ENCODE measurements at regions not wholly inside any gene's neighbourhood (a gene's known extent, or its start where the extent isn't known, plus 50 kb on each side); places are given as distances from the start of the nearest gene placed in this dataset.
"Not testable (repeated sequence)": the region's sequence is repeated elsewhere in the genome, so short reads cannot be mapped to it uniquely, and the experiment has no call there.

DNA sequence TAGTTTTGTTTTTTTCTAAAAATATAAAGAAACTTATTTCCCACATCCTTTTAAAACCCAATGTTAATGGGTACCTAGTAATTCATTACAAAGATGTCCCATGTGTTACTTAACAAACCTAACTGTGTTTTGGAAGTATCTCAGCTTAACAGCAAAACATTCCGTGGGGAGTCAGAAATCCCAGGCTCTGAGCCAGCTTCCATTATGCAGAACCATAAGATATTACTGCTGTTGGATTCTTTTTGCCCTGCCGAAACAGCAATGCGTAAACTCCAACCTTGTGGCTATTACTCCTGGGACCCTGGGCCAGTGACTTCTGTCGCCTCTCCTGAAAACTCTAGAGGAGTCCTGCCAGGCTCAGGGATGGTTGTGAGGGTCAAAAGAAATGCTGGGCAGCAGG, 174.1 kb downstream of the UXS1 start:
- Mint-ChIP-seq H3K4me3 (no peak overlapping the region), H3K27me3 (no peaks in the 10 kb centered on the region), H3K9me3 (no peaks in the 10 kb centered on the region), H3K36me3 (ENCODE audit: low read depth) (no peaks in the 10 kb centered on the region), H3K4me1 (ENCODE audit: low read depth) (peaks cover 7% of the 10 kb centered on the region), H3K27ac (no peak overlapping the region)

DNA sequence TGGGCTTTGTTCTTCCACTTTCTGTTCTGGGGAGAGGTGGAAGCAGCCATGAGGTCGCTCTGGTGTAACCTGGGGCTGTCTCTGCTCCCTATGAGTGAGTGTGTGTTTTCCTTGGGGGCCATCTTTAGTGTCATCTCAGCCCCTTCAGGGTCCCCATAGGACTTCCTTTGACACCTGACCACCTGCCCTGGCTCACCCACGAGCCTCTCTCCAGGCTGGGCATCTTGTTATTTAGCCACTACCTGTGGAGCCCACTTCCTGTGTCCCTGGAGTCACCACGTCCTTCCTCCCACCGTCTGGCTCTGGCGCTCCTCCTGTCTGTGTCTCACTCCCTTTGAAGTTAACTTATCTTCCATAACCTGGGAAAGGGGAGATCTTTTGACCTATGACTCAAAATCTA, 176.0 kb downstream of the UXS1 start:
- Mint-ChIP-seq H3K4me1 (ENCODE audit: low read depth) (peaks cover 7% of the 10 kb centered on the region), H3K27me3 (no peaks in the 10 kb centered on the region), H3K4me3 (no peak overlapping the region), H3K36me3 (ENCODE audit: low read depth) (no peaks in the 10 kb centered on the region), H3K27ac (no peak overlapping the region), H3K9me3 (no peaks in the 10 kb centered on the region)

- Mint-ChIP-seq H3K27ac (no peak overlapping the region), H3K36me3 (ENCODE audit: low read depth) (no peaks in the 10 kb centered on the region), H3K9me3 (peaks cover 9% of the 10 kb centered on the region), H3K27me3 (no peaks in the 10 kb centered on the region), H3K4me3 (no peak overlapping the region), H3K4me1 (ENCODE audit: low read depth) (peaks cover 7% of the 10 kb centered on the region)
These were observed 181.3 kb downstream of the UXS1 start for GRCh38 chr2:106012591-106013347.

DNA sequence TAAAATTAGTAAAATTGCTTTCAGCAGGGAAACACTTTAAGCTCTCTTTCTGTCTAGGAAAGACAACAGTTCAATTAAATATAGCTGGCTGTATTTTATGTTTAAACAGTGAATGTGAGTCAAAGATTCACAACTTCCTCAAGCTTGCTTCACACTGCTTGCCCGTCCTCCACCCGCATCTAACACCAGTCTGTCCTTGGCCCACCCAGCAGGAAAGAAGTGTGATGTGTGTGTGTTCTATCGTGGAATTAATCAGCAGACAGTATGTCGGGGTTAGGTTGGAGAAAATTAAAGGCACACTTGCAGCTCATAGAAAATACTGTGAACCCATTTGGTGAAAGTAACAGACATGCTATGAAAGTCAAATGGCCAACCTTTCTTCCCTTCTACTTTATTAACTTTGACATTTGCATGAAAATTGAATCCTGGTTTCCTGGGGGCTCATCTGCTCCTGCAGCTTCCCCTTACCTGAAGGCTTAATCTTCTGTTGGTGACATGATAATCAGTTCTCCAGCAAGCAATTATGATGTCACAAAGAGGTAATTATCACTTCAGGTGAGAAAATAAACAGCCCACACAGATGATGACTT, 182.0 kb downstream of the UXS1 start:
- H3K4me3 Mint-ChIP-seq: no peak overlapping the region
- H3K36me3 Mint-ChIP-seq (ENCODE audit: low read depth): peaks cover under 1% of the 10 kb centered on the region
- H3K27me3 Mint-ChIP-seq: no peaks in the 10 kb centered on the region
- peaks cover 11% of the 10 kb centered on the region for H3K9me3 Mint-ChIP-seq
- H3K27ac Mint-ChIP-seq: no peak overlapping the region
- peaks cover 5% of the 10 kb centered on the region for H3K4me1 Mint-ChIP-seq (ENCODE audit: low read depth)

GRCh38 chr2:106011380-106011779, 182.7 kb downstream of the UXS1 start:
- H3K9me3 Mint-ChIP-seq: peaks cover 18% of the 10 kb centered on the region
- H3K4me3 Mint-ChIP-seq: no peak overlapping the region
- H3K36me3 Mint-ChIP-seq (ENCODE audit: low read depth): peaks cover 4% of the 10 kb centered on the region
- H3K27ac Mint-ChIP-seq: no peak overlapping the region
- no peaks in the 10 kb centered on the region for H3K27me3 Mint-ChIP-seq
- H3K4me1 Mint-ChIP-seq (ENCODE audit: low read depth): peaks cover 5% of the 10 kb centered on the region

DNA sequence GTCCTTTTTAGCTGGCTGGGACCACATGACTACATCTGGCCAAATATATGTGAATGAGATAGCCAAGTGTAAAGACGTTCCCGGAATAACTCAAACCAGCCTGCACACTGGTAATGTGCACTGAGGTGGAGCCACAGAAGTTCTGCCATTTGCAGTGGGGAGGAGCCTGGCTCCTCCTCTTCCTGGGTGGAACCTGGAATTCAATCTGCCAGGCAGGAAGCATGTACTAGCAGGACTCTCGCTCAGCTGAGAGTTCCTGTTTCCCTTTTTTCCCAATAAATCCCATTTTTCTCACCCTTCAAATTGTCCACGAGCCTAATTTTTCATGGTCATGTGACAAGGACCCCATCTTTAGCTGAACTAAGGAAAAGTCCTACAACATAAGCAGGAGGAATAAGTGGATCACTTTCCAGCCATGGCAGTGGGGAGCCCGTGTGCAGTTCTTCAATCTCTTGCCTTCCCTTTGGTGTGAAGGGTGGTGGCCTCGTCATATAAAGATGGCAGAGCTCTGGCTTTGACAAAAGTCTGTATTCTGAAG, 183.2 kb downstream of the UXS1 start:
- Mint-ChIP-seq H3K4me3 (no peak overlapping the region), H3K36me3 (ENCODE audit: low read depth) (peaks cover 7% of the 10 kb centered on the region), H3K4me1 (ENCODE audit: low read depth) (peaks cover 5% of the 10 kb centered on the region), H3K27ac (no peak overlapping the region), H3K9me3 (peaks cover 21% of the 10 kb centered on the region), H3K27me3 (no peaks in the 10 kb centered on the region)

GRCh38 chr2:106009096-106009495, 185.0 kb downstream of the UXS1 start:
- peaks cover 10% of the 10 kb centered on the region for H3K36me3 Mint-ChIP-seq (ENCODE audit: low read depth)
- H3K4me3 Mint-ChIP-seq: no peak overlapping the region
- H3K9me3 Mint-ChIP-seq: peaks cover 36% of the 10 kb centered on the region
- H3K27me3 Mint-ChIP-seq: no peaks in the 10 kb centered on the region
- H3K4me1 Mint-ChIP-seq (ENCODE audit: low read depth): peaks cover 5% of the 10 kb centered on the region
- no peak overlapping the region for H3K27ac Mint-ChIP-seq

GRCh38 chr2:106004851-106005250, 189.2 kb downstream of the UXS1 start:
- Mint-ChIP-seq H3K27ac (no peak overlapping the region), H3K4me1 (ENCODE audit: low read depth) (no peaks in the 10 kb centered on the region), H3K27me3 (no peaks in the 10 kb centered on the region), H3K4me3 (no peak overlapping the region), H3K36me3 (ENCODE audit: low read depth) (peaks cover 13% of the 10 kb centered on the region), H3K9me3 (peaks cover 46% of the 10 kb centered on the region)

DNA sequence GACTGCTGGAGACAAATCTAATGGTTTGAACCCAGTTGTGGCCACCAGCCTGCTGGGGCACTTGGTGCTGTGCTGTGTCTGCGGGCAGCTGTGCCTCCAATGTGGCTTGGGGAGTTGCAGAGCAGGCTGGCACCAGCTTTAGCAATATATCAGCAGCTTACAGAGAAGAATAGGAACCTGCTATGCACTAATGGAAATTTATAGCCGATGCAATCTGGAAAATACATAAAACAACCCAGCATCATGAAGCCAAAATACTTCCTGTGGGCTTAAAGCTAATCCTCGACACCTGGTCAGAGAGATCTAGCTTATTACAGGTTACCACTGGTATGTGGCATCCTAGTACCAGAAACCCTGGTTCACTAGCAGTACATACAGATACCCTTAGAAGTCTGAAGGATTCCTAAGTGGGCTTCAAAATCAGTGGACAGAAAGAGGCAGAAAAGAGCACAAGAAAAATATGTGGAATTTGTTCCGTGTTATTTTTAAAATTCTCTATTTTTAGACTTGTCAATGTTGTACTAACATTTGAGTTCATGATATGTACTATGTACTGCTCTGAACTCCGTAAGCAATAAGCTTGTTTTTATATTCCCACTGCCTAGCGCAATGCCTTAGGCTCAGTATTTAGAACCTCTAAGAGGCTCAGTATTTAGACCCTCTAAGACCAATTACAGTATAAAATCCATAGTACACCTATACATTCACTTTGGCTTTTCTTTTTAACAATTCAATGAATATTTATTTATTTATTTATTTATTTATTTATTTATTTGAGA, 194.7 kb downstream of the UXS1 start:
- Mint-ChIP-seq H3K36me3 (ENCODE audit: low read depth) (peaks cover 16% of the 10 kb centered on the region), H3K4me3 (no peak overlapping the region), H3K4me1 (ENCODE audit: low read depth) (no peaks in the 10 kb centered on the region), H3K27ac (no peak overlapping the region), H3K9me3 (peaks cover 33% of the 10 kb centered on the region), H3K27me3 (no peaks in the 10 kb centered on the region)

DNA sequence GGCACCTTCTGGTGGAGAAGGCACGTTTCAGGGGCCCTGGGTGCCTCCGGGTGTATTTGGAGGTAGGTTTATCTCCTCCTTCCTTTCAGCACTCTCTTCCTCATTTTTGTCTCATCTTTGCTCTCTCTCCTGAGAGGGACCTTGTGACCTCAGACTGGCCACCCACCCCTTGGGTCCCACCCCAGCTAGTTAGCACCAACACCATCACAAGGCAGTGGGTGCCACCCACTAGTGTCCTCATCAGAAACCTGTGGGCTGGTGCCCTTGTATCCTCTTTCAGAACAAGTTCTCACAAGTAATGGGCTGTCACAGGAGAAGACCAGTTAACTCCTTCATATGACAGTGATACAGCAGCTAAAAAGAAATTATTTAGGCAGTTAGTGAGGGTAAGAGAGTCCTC, 196.4 kb downstream of the UXS1 start:
- peaks cover 23% of the 10 kb centered on the region for H3K36me3 Mint-ChIP-seq (ENCODE audit: low read depth)
- no peaks in the 10 kb centered on the region for H3K4me1 Mint-ChIP-seq (ENCODE audit: low read depth)
- no peak overlapping the region for H3K4me3 Mint-ChIP-seq
- H3K27me3 Mint-ChIP-seq: no peaks in the 10 kb centered on the region
- H3K9me3 Mint-ChIP-seq: peaks cover 35% of the 10 kb centered on the region
- no peak overlapping the region for H3K27ac Mint-ChIP-seq

GRCh38 chr2:105990624-105991023, 203.5 kb downstream of the UXS1 start:
- no peak overlapping the region for H3K27ac Mint-ChIP-seq
- peaks cover 22% of the 10 kb centered on the region for H3K4me1 Mint-ChIP-seq (ENCODE audit: low read depth)
- no peak overlapping the region for H3K4me3 Mint-ChIP-seq
- H3K36me3 Mint-ChIP-seq (ENCODE audit: low read depth): peaks cover 22% of the 10 kb centered on the region
- no peaks in the 10 kb centered on the region for H3K27me3 Mint-ChIP-seq
- peaks cover 36% of the 10 kb centered on the region for H3K9me3 Mint-ChIP-seq

DNA sequence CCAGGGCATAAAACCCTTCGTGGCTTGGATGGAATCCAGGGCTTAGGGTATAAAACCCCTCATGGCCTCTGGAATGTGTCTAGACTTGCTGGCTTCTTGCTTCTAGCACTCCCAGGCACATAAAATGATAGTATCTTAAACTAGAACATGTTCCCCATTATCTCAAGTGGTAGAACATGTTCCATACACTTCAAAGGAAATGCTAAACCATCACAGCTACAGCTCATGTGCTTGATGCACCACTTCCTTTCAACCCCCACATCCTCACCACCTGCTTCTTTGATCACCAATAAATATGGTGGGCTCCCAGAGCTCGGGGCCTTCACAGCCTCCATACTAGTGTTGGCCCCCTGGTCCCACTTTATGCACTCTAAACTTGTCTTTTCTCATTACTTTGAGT, 204.3 kb downstream of the UXS1 start:
- peaks cover 32% of the 10 kb centered on the region for H3K9me3 Mint-ChIP-seq
- not testable (repeated sequence) for H3K4me3 Mint-ChIP-seq, H3K27me3 Mint-ChIP-seq, H3K27ac Mint-ChIP-seq
- peaks cover 29% of the 10 kb centered on the region for H3K4me1 Mint-ChIP-seq (ENCODE audit: low read depth)
- H3K36me3 Mint-ChIP-seq (ENCODE audit: low read depth): peaks cover 18% of the 10 kb centered on the region

GRCh38 chr2:105989070-105989469, 205.0 kb downstream of the UXS1 start:
- Mint-ChIP-seq H3K36me3 (ENCODE audit: low read depth) (peaks cover 14% of the 10 kb centered on the region), H3K9me3 (peaks cover 27% of the 10 kb centered on the region), H3K4me3 (no peak overlapping the region), H3K27ac (no peak overlapping the region), H3K27me3 (no peaks in the 10 kb centered on the region), H3K4me1 (ENCODE audit: low read depth) (peaks cover 29% of the 10 kb centered on the region)

- Mint-ChIP-seq H3K27me3 (no peaks in the 10 kb centered on the region), H3K4me1 (ENCODE audit: low read depth) (peaks cover 24% of the 10 kb centered on the region), H3K36me3 (ENCODE audit: low read depth) (no peaks in the 10 kb centered on the region), H3K27ac (no peak overlapping the region), H3K4me3 (no peak overlapping the region), H3K9me3 (no peaks in the 10 kb centered on the region)
These were observed 216.3 kb downstream of the UXS1 start for GRCh38 chr2:105977807-105978206.

GRCh38 chr2:105977212-105977611, 216.9 kb downstream of the UXS1 start:
- Mint-ChIP-seq H3K9me3 (no peaks in the 10 kb centered on the region), H3K4me1 (ENCODE audit: low read depth) (peaks cover 28% of the 10 kb centered on the region), H3K4me3 (no peak overlapping the region), H3K27ac (no peak overlapping the region), H3K27me3 (no peaks in the 10 kb centered on the region), H3K36me3 (ENCODE audit: low read depth) (no peaks in the 10 kb centered on the region)
